ENCODE measurements at regions not wholly inside any gene's neighbourhood (a gene's known extent, or its start where the extent isn't known, plus 50 kb on each side); places are given as distances from the start of the nearest gene placed in this dataset.

DNA sequence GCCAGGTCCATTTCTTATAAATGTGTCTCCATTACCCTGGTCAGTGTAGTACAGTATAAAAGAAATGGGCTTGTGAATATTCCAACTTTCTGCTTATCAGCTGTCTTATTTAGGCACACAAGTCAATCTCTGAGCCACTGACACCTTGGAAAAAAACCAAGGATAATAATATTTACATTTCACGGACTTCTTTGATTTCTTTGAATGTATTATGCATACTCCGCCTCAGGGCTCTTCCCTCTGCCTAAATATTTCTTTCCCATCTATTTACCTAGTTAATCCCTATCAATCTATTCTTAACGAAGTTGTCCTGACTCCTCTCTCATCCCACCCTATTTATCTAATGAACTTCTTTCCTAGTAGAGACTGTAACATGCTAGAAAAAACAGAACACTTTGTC, 253.8 kb downstream of the CRPPA start:
- no peak for TF ChIP-seq POLR2A (IDR thresholded peaks at IDR 0.05; ENCODE audit: low read depth, low read length)
- peak; percentile 36 for FAIRE-seq
- no peak for DNase-seq (ENCODE audit: insufficient read length, low spot score)

DNA sequence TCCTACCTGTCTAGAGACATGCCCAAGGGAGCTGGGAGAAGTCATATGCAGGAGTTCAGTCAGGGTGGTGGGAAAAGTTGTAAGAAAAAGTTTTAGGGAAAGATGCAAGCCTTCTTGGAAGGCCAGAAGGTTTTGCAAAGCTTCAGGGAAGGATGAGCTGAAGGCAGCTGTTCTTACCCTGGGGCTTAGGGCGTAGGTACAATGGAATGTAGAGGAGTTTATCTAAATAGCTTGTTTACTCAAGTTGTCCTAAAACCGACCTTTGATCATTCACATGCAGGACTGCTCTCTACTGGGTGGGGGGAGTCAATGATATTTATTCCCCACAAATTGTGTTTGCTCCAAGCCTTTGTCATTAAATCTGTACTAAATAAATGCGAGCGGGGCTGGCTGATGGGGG, 277.0 kb downstream of the CRPPA start:
- FAIRE-seq (no peak), DNase-seq (ENCODE audit: insufficient read length, low spot score) (no peak)
- no peak for TF ChIP-seq POLR2A (IDR thresholded peaks at IDR 0.05; ENCODE audit: low read depth, low read length)

DNA sequence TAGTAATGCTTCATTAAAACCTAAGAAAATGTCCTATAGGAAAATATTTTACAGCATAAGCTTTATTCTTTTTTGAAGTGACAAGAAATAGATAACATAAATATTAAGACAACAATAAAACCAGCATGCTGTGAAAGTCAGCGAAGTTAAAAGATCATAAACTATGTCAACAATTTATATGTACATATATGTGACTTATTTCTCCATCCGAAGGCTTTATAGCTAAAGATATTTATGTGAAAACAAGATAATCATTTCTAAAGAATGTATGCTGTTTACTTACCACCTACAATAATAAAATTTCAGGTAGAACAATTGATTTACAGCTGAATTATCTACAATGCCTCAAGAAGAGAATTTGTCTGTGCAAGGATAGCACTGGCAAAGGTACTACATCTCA, 283.4 kb downstream of the CRPPA start:
- FAIRE-seq, result no peak
- no peak for DNase-seq (ENCODE audit: insufficient read length, low spot score)
- no peak for TF ChIP-seq POLR2A (IDR thresholded peaks at IDR 0.05; ENCODE audit: low read depth, low read length)

DNA sequence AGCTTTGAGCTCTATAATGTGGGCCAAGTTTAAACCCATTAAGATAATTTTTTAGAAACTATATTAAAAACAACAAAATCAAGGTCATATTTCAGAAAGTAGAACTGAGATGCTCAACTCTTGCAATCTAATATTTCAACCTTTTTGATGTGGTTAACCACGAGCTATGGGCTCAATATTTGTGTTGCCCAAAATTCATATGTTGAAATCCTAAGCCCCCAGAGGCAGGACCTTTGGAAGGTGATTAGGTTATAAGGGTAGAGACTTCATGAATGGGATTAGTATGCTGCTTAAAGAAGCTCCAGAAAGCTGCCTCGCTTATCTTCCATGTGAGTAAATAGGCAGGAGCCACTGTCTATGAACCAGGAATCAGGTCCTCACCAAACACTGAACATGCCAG, 284.4 kb downstream of the CRPPA start:
- peak; percentile 41 for FAIRE-seq
- no peak for DNase-seq (ENCODE audit: insufficient read length, low spot score)
- no peak for TF ChIP-seq POLR2A (IDR thresholded peaks at IDR 0.05; ENCODE audit: low read depth, low read length)

DNA sequence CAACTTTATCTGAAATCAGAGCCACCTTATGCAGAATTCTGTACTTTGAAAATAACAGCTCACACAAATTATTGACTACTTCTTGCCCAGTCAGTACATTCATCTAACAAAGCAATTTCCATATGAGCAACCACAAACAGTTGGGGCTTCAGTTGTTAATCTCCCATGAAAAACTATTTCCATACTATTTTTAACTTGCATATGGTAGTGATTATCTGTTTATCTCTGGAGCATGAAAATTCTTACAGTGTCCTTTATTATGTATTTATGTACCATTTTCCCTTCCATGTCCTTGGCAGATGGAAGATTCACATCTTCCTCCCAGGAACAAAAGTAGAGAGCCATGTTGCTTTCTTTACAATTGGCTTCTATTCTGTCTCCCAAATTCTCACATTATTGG, 285.7 kb downstream of the CRPPA start:
- FAIRE-seq, result peak; percentile 64
- no peak for TF ChIP-seq POLR2A (IDR thresholded peaks at IDR 0.05; ENCODE audit: low read depth, low read length)
- DNase-seq (ENCODE audit: insufficient read length, low spot score), result no peak

DNA sequence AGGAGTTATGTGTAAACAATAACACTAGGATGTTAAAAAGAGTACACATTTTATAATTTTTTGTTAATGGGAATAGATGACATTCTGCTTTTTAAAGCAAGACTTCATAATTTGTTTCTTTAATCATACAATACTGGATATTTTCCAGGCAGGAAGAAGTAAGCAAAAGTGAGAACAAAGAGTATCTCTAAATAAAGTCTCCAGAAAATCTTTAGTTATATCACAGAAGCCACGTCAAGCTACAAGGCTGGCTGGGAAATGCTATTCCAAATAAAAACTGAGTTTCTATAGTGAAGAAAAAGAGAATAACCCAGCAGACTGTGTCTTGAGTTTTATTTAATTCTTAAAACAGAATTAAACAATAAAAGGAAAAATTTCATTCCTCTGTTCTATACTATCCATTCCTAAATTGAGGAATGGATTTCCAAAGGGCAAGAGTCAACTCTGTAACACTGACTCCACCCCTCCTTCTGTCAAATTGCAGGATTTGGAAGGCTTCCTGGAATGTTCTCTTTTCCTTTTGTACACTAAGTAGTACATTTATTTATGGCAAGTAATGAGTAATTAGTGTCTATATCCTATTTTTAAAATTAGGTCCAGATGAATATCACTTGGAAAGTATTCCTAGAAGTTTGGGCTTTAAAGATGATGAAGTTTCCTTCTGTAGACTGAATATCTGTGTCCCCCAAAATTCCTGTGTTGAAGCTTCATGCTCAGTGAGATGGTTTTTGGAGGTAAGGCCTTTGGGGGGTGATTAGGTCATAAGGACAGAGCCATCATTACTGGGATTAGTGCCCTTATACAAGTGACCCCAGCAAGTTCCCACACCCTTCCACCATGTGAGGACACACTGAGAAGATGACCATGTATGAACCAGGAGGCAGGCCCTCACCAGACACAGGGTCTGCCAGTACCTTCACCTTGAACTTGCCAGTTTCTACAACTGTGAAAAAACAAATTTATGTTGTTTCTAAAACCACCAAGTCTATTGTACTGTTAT, 290.9 kb downstream of the CRPPA start:
- FAIRE-seq, result peak; percentile 61
- no peak for DNase-seq (ENCODE audit: insufficient read length, low spot score)
- TF ChIP-seq POLR2A (IDR thresholded peaks at IDR 0.05; ENCODE audit: low read depth, low read length), result no peak

DNA sequence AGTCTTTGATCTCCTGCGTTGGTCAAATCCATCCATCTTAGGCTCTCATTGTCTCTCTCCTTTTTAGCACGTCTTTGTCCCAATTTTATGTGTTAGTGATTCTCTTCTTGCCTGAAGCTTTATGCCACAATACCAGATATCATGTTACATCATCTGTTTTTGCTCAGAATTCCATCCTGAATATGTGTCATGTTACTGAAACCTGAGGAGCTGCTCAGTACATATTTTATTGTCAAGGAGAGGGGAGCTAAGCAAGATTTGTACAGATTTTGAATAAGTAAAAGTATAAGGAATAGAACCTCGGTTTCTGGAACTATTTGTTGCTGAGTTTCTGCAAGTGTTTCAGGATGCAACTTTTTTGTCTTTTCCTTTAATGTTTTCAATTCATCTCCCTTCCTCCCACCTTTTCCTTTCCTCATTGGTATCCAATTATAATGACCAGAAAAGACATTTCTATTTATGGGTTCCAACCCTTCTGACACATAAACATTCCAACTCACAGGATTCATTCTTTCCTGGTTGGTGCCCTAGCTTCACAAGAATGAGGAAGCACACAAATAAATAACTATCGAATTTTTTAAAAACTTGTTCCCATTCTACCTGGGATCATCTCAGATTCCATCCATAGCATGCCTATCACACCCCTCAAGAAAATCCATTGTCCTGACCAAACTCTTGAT, 291.8 kb downstream of the CRPPA start:
- TF ChIP-seq POLR2A (IDR thresholded peaks at IDR 0.05; ENCODE audit: low read depth, low read length), result no peak
- FAIRE-seq, result peak; percentile 98
- DNase-seq (ENCODE audit: insufficient read length, low spot score), result peak; percentile 19

DNA sequence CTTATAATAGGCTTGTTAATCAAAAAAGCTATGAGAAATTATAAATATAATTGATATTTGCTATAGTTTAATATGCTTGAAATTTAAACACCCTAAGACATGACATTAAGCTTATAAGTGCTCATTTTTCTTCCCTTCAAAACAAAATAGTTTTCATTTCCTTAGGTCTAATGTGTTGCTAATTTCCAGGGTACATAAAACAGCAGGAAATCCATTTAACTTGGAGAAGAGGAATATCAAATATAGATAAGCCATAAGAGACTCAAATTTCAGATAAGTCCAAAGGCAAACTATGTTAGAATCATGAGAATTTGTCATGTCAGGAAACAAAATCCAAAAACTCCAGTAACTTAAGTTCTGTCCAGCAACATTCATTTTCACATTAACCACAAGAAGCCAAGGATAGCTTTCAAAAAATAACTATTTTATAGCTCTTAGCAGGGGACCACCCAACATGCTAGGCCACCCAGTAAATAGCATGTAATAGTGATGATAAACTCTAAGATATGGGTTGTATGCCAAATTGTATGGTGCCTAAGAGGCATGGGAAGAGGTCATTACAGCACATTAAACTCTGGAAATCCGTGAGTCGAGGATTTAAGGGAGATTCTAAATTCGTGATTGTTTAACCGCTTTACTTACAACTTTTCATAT, 298.1 kb downstream of the CRPPA start:
- DNase-seq (ENCODE audit: insufficient read length, low spot score) (no peak), FAIRE-seq (peak; percentile 82)
- TF ChIP-seq POLR2A (IDR thresholded peaks at IDR 0.05; ENCODE audit: low read depth, low read length), result no peak

DNA sequence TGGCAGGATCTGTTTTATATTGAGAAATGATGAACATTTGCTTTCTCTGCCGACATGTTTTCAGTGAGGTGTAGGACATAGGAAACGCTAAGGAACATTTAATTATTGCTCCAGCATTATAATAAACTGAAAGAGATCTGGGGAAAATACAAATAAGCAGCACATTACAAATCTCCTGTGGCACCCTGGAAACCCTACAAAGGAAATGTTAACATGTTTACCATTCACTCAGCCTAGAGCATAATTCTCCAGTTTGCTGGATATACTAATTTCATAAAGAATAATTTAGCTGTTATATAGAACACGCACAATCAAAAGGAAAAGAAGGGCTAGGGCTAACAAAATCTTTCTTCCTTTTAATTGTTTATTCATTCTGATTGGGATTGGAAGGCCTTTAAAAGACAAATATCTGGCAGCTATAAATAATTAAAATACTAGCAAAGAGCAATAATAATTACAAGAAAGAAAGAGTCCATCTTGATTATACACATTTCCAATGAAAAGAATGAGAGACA, 299.4 kb downstream of the CRPPA start:
- FAIRE-seq, result peak; percentile 78
- no peak for TF ChIP-seq POLR2A (IDR thresholded peaks at IDR 0.05; ENCODE audit: low read depth, low read length)

DNA sequence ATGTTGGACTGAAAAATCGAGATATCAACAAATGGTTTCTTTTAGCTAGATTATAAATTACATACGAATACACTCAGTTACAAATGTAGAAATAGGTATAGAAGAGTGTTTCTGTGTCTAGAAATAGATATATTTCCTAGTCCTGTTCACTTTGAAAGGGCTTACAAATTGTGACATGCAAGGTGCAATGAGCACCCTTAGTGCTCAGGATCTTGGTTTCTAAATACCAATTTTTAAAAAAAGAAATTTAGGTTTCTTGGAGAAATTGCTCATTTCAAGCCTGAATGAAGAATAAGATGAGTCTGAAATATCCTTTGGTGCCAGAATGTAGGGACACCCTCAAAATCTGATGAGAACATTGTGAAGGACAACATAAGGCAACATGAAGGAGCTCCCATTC, 306.0 kb downstream of the CRPPA start:
- DNase-seq (ENCODE audit: insufficient read length, low spot score) (no peak), FAIRE-seq (peak; percentile 58)
- TF ChIP-seq POLR2A (IDR thresholded peaks at IDR 0.05; ENCODE audit: low read depth, low read length), result no peak

More for the DNA sequence above, 299.4 kb downstream of the CRPPA start:
- DNase-seq (ENCODE audit: insufficient read length, low spot score), result no peak

DNA sequence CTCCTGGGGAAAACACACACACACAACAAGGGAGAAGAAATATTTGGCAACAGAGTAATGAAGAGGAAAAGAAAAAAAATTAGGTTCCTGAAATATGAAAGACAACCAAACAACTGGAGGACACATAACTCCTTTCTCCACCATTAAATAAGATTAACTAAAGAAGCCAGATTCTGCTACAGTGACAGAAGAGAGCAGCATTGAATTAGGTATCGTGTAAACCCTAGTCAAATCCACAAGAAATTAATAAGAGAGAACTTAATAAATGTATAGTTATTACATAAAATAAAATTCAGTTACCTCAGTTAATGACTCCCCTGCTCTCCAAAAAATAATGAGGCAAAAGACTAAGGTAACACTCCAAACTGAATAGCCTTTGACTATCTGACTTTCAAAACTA, 306.7 kb downstream of the CRPPA start:
- no peak for DNase-seq (ENCODE audit: insufficient read length, low spot score)
- TF ChIP-seq POLR2A (IDR thresholded peaks at IDR 0.05; ENCODE audit: low read depth, low read length), result no peak
- peak; percentile 92 for FAIRE-seq

DNA sequence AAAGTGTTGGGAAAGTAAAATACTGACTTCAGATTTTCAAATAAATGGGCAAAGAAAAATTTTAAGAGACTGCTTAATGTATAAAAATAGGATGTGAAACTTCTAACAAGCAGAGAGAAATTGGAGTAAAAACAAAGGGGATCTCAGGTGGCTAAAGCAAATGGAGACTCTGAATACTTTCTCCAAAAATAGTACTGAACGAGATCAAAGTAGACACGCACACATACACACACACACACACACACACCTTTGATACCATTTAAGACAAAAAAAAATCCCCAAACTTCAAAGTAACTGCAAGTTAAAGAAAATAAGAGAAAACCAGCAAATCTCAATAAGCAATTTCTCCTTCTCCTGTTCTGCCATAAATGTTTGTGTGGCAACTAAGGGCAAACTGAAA, 307.3 kb downstream of the CRPPA start:
- TF ChIP-seq POLR2A (IDR thresholded peaks at IDR 0.05; ENCODE audit: low read depth, low read length), result no peak
- FAIRE-seq (peak; percentile 36), DNase-seq (ENCODE audit: insufficient read length, low spot score) (no peak)

DNA sequence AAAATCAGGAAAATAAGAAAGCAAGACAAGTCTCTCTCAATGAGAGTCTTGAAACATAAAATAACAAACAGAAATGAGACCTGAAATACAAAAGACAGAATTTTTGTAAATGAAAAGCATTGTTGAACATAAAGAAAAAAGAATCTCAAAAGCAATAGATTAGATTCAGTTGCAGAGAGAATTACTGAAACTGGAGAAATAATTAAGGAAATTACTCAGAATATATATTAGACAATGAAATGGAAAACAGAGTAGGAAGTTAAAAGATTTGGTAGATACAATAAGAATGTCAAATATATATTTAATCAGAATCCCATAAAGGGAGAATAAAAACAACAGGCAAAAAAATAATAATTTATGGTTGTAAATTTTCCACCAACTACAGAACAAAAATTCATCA, 308.3 kb downstream of the CRPPA start:
- TF ChIP-seq POLR2A (IDR thresholded peaks at IDR 0.05; ENCODE audit: low read depth, low read length), result no peak
- DNase-seq (ENCODE audit: insufficient read length, low spot score) (no peak), FAIRE-seq (no peak)

DNA sequence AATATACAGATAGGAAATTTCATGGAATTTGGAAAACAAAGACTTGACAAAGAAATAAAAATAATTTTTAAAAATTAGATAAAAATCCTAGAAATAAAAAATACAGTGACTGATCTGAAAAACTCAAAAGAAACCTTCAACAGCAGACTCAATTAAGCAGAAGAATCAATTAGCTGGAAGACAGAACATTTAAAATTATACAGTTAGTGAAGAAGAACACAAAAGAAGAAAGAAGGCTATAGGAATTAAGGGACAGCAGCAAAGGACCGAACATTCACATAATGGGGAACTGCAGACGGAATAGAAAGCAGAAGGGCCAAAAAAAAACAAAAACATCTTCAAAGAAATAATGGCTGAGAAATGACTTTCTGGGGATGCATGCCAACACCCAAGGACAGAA, 314.5 kb downstream of the CRPPA start:
- no peak for FAIRE-seq
- no peak for TF ChIP-seq POLR2A (IDR thresholded peaks at IDR 0.05; ENCODE audit: low read depth, low read length)
- DNase-seq (ENCODE audit: insufficient read length, low spot score), result no peak
